Calu3 (cell line): ENCODE measurements at regions not wholly inside any gene's neighbourhood (a gene's known extent, or its start where the extent isn't known, plus 50 kb on each side); places are given as distances from the start of the nearest gene placed in this dataset.

Source experiments
- BruUV-seq: library from RNA; stranded (reverse); fragments of 400-500 nt; replicated peaks from 2 replicates; lab custom pipeline; 2021; lab: Mats Ljungman, UMichigan
- CTCF ChIA-PET: fragments of 300-600 bp; sonication (Branson Sonifier 250); formaldehyde crosslinking; loops from one replicate; lab custom pipeline; 2022; ENCODE audit warnings: antibody characterized with exemption; lab: Charles Lee
- DNase-seq: peaks from one replicate; pipeline ENCODE4 v3.0.0; 2022
- H3K27ac Mint-ChIP-seq: one replicate; pipeline ENCODE4 v1.8.0; 2022; ENCODE audit warnings: mixed read lengths; ENCODE audit not compliant: unreplicated experiment
- H3K27me3 Mint-ChIP-seq: one replicate; pipeline ENCODE4 v1.8.0; 2022; ENCODE audit warnings: mixed read lengths; ENCODE audit not compliant: unreplicated experiment
- H3K36me3 Mint-ChIP-seq: one replicate; pipeline ENCODE4 v1.8.0; 2022; ENCODE audit warnings: mild to moderate bottlenecking, moderate library complexity, mixed read lengths; ENCODE audit not compliant: insufficient read depth, unreplicated experiment
- H3K4me1 Mint-ChIP-seq: one replicate; pipeline ENCODE4 v1.8.0; 2022; ENCODE audit warnings: mild to moderate bottlenecking, low read depth, mixed read lengths; ENCODE audit not compliant: unreplicated experiment
- H3K4me3 Mint-ChIP-seq: one replicate; pipeline ENCODE4 v1.8.0; 2022; ENCODE audit warnings: mild to moderate bottlenecking, low read depth, moderate library complexity, mixed read lengths; ENCODE audit not compliant: unreplicated experiment
- H3K9me3 Mint-ChIP-seq: one replicate; pipeline ENCODE4 v1.8.0; 2022; ENCODE audit warnings: low read depth, mixed read lengths; ENCODE audit not compliant: unreplicated experiment
- intact Hi-C: fragments of 100-400 bp; cut with micrococcal nuclease; formaldehyde crosslinking; loops from one replicate; pipeline ENCODE4 v1.10.0; 2022; ENCODE audit not compliant: unreplicated experiment
- TF ChIP-seq, protein P1 (sequence below): fragments of 200-600 bp; IDR thresholded peaks from one replicate; pipeline ENCODE4 v1.8.0; 2022; ENCODE audit warnings: antibody characterized with exemption; ENCODE audit not compliant: unreplicated experiment

DNA sequence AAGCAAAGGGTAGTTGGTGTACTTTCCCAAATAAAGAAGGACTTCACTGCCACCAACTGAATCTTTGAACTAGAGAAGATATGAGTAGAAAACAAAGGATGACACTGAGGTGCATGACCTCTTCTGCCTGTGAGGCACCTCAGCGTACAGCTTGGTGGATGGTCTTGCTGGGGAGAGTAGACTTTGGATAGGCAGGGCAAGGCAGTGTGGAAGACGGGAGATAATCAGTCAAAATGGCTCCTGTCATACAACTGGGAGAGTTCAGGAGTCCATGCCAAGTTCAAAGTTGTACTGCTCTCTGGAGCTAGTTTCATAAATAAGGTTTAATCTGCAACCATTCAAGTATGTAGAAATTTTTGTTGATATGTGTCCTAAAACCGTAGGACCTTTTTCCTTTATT is 143.4 kb downstream of the BARHL2 start:
- Mint-ChIP-seq H3K36me3 (no peaks in the 10 kb centered on the region), H3K27me3 (peaks cover 32% of the 10 kb centered on the region), H3K27ac (no peak overlapping the region), H3K4me1 (no peaks in the 10 kb centered on the region), H3K4me3 (no peak overlapping the region), H3K9me3 (peaks cover 3% of the 10 kb centered on the region)
- intact Hi-C loops, result loop anchor here (10.0 kb wide), 1 partner anchor 439 kb away; no protein-coding TSS in a partner anchor
- CTCF ChIA-PET, result interaction anchor here (0.8 to 1.2 kb wide), 2 partner anchors 9 to 129 kb away, joined by 3 read pairs; no protein-coding TSS in a partner anchor
- TF ChIP-seq, protein P1, sequence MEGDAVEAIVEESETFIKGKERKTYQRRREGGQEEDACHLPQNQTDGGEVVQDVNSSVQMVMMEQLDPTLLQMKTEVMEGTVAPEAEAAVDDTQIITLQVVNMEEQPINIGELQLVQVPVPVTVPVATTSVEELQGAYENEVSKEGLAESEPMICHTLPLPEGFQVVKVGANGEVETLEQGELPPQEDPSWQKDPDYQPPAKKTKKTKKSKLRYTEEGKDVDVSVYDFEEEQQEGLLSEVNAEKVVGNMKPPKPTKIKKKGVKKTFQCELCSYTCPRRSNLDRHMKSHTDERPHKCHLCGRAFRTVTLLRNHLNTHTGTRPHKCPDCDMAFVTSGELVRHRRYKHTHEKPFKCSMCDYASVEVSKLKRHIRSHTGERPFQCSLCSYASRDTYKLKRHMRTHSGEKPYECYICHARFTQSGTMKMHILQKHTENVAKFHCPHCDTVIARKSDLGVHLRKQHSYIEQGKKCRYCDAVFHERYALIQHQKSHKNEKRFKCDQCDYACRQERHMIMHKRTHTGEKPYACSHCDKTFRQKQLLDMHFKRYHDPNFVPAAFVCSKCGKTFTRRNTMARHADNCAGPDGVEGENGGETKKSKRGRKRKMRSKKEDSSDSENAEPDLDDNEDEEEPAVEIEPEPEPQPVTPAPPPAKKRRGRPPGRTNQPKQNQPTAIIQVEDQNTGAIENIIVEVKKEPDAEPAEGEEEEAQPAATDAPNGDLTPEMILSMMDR, result no peak
- BruUV-seq, result no TSS peak
- DNase-seq, result no peak

DNA sequence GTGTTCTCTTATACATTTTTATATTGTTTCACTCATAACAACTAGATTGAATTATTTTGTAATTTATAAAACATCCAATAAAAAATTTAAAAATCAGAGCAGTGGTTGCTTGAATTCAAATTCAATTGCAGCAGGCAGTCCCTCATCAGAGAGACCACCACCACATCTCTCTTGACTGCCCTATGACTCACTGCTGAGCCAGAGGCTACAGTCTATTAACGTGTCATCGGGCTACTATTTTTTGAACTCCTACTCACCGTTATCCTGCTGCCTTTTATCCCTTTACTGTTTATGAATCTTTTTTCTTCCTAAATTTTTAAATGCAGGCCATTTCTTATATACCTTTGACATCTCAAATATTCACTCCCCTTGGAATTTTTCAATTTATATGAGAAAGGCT is 144.7 kb downstream of the BARHL2 start:
- H3K9me3 Mint-ChIP-seq, result peaks cover 3% of the 10 kb centered on the region
- TF ChIP-seq, protein P1, result no peak
- H3K27me3 Mint-ChIP-seq, result peaks cover 34% of the 10 kb centered on the region
- DNase-seq, result no peak
- H3K4me1 Mint-ChIP-seq, result no peaks in the 10 kb centered on the region
- no TSS peak for BruUV-seq
- intact Hi-C loops, result loop anchor here (10.0 kb wide), 1 partner anchor 438 kb away; no protein-coding TSS in a partner anchor
- no peaks in the 10 kb centered on the region for H3K36me3 Mint-ChIP-seq
- no peak overlapping the region for H3K4me3 Mint-ChIP-seq
- CTCF ChIA-PET, result interaction anchor here (1.2 kb wide), 1 partner anchor 8 kb away, joined by 3 read pairs; no protein-coding TSS in a partner anchor
- H3K27ac Mint-ChIP-seq, result no peak overlapping the region

DNA sequence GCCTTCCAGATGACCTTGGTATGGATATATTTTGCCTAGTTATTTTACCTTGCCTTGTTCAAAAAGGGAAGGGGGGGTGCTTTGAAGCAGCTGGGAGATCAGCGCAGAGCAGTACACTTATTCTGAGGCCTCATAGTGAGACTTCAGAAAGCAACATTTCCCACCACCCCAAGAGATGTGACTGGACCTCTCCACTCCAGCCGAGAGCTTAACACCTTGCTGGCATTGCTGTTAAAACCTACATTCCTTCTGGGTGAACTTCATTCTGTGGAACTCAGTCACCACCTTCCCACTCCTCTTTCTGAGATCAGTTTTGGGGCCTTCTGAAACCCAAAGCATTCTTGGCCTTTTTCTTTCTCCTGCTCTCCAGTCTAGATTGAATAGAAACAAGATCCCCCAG is 148.7 kb downstream of the BARHL2 start:
- TF ChIP-seq, protein P1, result no peak
- intact Hi-C loops, result no loop called here
- no peak overlapping the region for H3K27ac Mint-ChIP-seq
- CTCF ChIA-PET, result no interaction called here
- no TSS peak for BruUV-seq
- H3K27me3 Mint-ChIP-seq, result peaks cover 49% of the 10 kb centered on the region
- H3K9me3 Mint-ChIP-seq, result peaks cover 3% of the 10 kb centered on the region
- H3K4me1 Mint-ChIP-seq, result no peaks in the 10 kb centered on the region
- H3K4me3 Mint-ChIP-seq, result no peak overlapping the region
- DNase-seq, result no peak
- H3K36me3 Mint-ChIP-seq, result no peaks in the 10 kb centered on the region

DNA sequence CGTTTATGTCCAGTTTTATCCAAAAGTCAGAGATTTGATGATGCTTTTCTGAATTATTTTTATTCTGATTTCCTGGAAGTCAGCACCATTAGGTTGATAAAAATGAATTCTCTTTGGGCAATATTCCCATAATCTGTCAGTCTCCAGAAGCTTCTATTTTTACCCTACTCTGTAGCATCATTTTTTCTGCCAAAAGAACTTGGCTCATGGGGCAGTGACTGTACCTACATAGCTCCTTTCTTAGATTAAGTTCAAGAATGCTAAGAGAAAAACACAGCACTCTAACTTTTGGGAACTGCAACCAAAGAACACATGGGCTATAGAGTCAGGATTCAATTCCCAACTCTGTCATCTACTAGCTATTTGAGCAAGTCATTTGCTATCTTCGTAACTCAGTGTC is 152.9 kb downstream of the BARHL2 start:
- BruUV-seq, result no TSS peak
- Mint-ChIP-seq H3K4me3 (no peak overlapping the region), H3K36me3 (no peaks in the 10 kb centered on the region), H3K27me3 (peaks cover 33% of the 10 kb centered on the region), H3K27ac (no peak overlapping the region), H3K9me3 (no peaks in the 10 kb centered on the region), H3K4me1 (no peaks in the 10 kb centered on the region)
- CTCF ChIA-PET, result interaction anchor here (1.2 kb wide), 1 partner anchor 9 kb away, joined by 3 read pairs; no protein-coding TSS in a partner anchor
- intact Hi-C loops, result no loop called here
- DNase-seq, result no peak
- TF ChIP-seq, protein P1, result no peak
